ENCODE measurements at regions not wholly inside any gene's neighbourhood (a gene's known extent, or its start where the extent isn't known, plus 50 kb on each side); places are given as distances from the start of the nearest gene placed in this dataset.
"Not testable (repeated sequence)": the region's sequence is repeated elsewhere in the genome, so short reads cannot be mapped to it uniquely, and the experiment has no call there.

DNA sequence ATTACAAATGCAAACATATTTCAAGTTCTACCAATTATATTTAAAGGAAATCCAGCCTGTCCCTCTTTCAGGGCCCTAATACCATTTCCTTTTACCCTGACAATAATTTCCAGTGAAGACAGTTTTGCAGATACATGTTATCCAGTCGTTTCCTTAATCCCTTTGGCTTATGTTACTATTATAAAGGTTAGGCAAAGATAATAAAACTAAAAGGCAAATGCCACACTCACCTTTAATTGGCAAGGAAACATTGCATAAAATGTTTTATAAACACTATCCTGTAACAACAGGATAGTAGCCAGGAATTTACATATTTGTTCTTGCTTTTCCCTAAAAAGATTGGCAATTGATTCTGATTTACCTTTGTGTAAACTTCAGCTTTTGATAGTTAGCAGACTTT, 168.7 kb downstream of the AEBP2 start:
- Mint-ChIP-seq H3K9me3 (no peaks in the 10 kb centered on the region), H3K27me3 (ENCODE audit: low read depth) (no peaks in the 10 kb centered on the region), H3K4me3 (ENCODE audit: low read depth) (no peak overlapping the region), H3K36me3 (ENCODE audit: low read depth) (no peaks in the 10 kb centered on the region), H3K4me1 (ENCODE audit: low read depth) (no peaks in the 10 kb centered on the region), H3K27ac (no peak overlapping the region)
- intact Hi-C loops (cut with micrococcal nuclease) = no loop called here
- DNase-seq (ENCODE audit: low spot score) = no peak

DNA sequence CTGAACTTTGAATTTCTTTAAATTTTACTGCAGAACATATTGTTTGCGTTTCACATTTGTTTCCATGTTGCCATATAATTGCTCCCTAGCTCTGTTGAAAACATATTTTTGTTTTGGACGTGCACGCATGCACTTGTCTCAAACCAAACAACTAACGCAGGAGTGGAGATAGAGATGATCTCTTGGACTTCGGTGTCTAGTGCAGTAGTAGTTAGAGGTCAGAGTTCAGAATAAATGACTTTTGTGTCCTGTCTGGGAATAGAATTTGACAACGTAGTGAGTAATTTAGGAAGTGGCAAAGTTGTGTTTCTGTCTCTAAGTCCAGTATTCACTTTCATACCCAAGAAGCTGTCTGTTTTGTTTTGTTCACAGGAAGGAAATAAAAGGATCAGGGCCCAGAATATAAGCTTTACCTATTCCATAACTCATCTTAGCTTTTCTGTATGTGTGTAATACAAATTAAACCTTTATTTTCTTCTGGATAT, 173.8 kb downstream of the AEBP2 start:
- H3K36me3 Mint-ChIP-seq (ENCODE audit: low read depth) = no peaks in the 10 kb centered on the region
- H3K9me3 Mint-ChIP-seq = no peaks in the 10 kb centered on the region
- peaks cover 4% of the 10 kb centered on the region for H3K4me1 Mint-ChIP-seq (ENCODE audit: low read depth)
- no peak overlapping the region for H3K4me3 Mint-ChIP-seq (ENCODE audit: low read depth)
- intact Hi-C loops (cut with micrococcal nuclease) = no loop called here
- DNase-seq (ENCODE audit: low spot score) = no peak
- H3K27me3 Mint-ChIP-seq (ENCODE audit: low read depth) = no peaks in the 10 kb centered on the region
- H3K27ac Mint-ChIP-seq = no peak overlapping the region

DNA sequence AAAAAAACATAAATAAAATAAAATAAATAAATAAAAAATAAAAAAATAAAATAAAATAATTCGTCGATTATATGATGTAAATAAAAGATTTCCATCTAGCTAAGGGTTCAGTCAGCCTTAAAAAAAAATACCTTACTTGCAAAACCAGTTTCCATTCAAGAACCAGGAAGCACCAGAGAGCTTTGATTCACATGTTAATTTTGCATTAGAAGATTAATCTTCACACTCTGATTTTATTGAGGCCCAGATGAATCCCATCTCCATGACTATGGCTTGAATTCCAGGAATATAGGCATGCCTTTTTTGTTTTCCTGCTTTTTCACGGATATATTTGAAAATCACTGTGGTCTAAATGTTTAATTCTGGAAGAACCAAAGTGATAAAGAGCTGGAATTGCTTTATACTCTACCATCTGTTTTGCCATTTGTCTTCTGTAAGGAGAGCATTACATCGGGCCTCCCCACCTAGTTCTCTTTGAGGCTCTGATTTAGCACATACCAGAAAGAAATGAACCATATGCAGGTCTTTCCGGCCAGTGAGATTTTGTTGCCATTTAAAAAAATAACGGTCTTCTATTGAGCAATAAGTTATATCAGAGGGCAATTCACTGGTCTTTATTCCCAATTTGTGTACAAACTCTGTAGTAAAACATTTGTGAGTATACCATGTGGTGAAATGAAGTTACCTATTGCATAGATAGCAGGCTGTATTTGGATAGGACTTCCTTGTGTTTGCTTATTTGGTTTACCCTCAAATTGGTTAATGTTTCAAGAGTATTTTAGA, 175.5 kb downstream of the AEBP2 start:
- Mint-ChIP-seq H3K27ac (no peak overlapping the region), H3K27me3 (ENCODE audit: low read depth) (no peaks in the 10 kb centered on the region), H3K4me1 (ENCODE audit: low read depth) (peaks cover 4% of the 10 kb centered on the region), H3K36me3 (ENCODE audit: low read depth) (no peaks in the 10 kb centered on the region), H3K4me3 (ENCODE audit: low read depth) (no peak overlapping the region), H3K9me3 (no peaks in the 10 kb centered on the region)
- intact Hi-C loops (cut with micrococcal nuclease) = no loop called here
- DNase-seq (ENCODE audit: low spot score) = no peak

DNA sequence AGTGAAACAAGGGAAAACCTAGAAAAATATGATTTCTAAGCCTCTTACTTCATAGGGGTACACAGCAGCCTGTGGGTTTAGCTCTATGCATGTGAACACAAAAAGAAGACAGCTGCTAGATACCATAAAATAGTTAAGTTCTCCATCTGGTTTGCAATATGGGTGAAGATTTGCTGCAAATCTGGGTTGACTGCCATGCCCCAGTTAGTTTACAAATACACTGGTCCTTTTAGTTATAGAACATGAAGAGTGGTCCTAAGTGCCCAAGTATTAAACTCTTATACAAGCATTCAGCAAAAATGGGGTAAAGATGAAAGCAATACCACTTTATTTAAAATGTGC, 176.1 kb downstream of the AEBP2 start:
- Mint-ChIP-seq H3K27me3 (ENCODE audit: low read depth) (no peaks in the 10 kb centered on the region), H3K9me3 (no peaks in the 10 kb centered on the region), H3K4me3 (ENCODE audit: low read depth) (no peak overlapping the region), H3K4me1 (ENCODE audit: low read depth) (peaks cover 4% of the 10 kb centered on the region), H3K36me3 (ENCODE audit: low read depth) (no peaks in the 10 kb centered on the region), H3K27ac (no peak overlapping the region)
- intact Hi-C loops (cut with micrococcal nuclease) = no loop called here
- DNase-seq (ENCODE audit: low spot score) = no peak

DNA sequence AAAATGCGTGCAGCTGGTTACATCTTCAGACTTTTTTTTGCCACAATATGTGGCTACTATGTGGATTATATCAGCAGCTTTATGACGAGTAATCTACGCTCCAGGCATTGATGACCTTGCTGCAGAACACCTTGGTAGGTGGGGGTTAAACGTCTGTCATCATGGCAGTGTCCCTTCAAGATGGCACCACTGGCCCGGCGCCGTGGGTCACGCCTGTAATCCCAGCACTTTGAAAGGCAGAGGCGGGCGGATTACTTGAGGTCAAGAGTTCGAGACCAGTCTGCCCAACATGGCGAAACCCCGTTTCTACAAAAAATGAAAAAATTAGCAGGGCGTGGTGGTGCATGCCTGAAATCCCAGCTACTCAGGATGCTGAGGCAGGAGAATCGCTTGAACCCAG, 177.5 kb downstream of the AEBP2 start:
- intact Hi-C loops (cut with micrococcal nuclease) = no loop called here
- peaks cover 4% of the 10 kb centered on the region for H3K4me1 Mint-ChIP-seq (ENCODE audit: low read depth)
- H3K4me3 Mint-ChIP-seq (ENCODE audit: low read depth) = no peak overlapping the region
- no peaks in the 10 kb centered on the region for H3K36me3 Mint-ChIP-seq (ENCODE audit: low read depth)
- no peaks in the 10 kb centered on the region for H3K9me3 Mint-ChIP-seq
- H3K27ac Mint-ChIP-seq = no peak overlapping the region
- no peak for DNase-seq (ENCODE audit: low spot score)
- no peaks in the 10 kb centered on the region for H3K27me3 Mint-ChIP-seq (ENCODE audit: low read depth)

DNA sequence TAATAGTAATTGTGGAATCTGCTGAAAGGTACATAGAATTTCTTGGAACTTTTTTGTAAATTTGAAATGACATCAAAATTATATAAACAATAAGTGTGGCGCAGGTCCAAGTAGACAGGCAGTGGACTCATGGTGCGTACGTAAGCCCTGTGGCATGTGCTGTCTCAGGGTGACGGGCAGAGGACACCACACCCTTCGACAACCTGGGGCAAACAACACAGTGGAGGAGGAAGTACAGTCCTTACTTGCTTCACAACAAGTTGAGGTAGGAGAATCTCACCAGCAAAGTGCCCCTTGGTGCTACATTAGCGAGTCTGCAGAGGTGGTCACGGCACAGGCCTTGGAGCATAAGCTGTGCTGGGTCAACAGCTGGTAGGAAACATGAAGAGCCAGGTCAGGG, 180.9 kb downstream of the AEBP2 start:
- H3K27ac Mint-ChIP-seq = no peak overlapping the region
- H3K4me1 Mint-ChIP-seq (ENCODE audit: low read depth) = peaks cover 4% of the 10 kb centered on the region
- no peak for DNase-seq (ENCODE audit: low spot score)
- H3K36me3 Mint-ChIP-seq (ENCODE audit: low read depth) = no peaks in the 10 kb centered on the region
- no peaks in the 10 kb centered on the region for H3K27me3 Mint-ChIP-seq (ENCODE audit: low read depth)
- intact Hi-C loops (cut with micrococcal nuclease) = no loop called here
- no peak overlapping the region for H3K4me3 Mint-ChIP-seq (ENCODE audit: low read depth)
- no peaks in the 10 kb centered on the region for H3K9me3 Mint-ChIP-seq

DNA sequence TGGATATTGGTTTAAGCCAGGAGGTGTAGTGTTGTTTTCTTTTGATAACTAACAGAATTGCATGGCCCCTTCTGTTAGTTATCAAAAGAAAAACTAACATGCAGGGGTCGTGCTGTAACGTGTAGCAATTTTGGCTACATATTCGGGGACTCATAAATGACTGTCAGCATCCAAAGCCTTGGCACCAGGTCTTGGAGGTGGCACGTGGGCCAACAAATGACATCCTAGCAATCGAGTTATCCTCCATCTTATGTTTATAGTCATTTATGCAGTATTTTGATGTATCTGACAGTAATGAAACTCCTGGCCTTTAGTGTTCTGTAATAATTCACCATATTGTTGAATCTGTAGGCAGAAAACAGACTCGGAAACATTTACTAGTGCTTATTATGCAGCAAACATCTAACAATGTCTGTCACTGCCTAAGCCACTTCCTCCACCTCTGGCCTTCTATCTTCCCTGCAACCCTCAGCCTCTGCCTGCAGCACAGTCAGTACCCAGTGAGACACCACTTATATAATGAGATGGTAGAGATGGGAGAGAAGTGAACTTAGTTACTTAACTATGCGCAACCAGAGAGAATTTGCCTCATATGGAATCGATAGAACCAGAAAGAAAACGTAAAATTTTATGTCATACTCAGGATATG, 184.6 kb downstream of the AEBP2 start:
- Mint-ChIP-seq H3K27me3 (ENCODE audit: low read depth) (no peaks in the 10 kb centered on the region), H3K36me3 (ENCODE audit: low read depth) (no peaks in the 10 kb centered on the region), H3K27ac (no peak overlapping the region), H3K9me3 (no peaks in the 10 kb centered on the region), H3K4me1 (ENCODE audit: low read depth) (no peaks in the 10 kb centered on the region), H3K4me3 (ENCODE audit: low read depth) (no peak overlapping the region)
- DNase-seq (ENCODE audit: low spot score) = no peak
- intact Hi-C loops (cut with micrococcal nuclease) = no loop called here

DNA sequence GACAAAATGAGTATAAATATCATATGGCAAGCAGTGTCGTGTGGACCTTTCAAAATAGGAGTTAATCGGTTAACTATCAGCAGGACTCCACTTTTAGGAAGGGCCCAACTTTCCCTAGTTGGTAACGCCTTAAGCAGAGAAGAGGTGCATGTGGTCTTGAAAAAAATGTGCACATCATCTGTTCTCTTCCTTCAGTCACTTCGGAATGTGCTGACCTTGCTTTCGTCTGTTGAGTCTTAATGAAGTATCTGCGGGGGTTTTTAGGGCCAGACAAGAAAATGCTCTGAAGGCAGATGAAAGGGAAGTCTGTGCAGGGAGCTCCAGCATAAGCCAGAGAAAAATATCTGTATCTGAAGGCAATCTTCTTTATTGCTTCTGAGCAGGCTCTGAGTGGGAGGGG, 185.2 kb downstream of the AEBP2 start:
- Mint-ChIP-seq H3K9me3 (no peaks in the 10 kb centered on the region), H3K27ac (no peak overlapping the region), H3K36me3 (ENCODE audit: low read depth) (no peaks in the 10 kb centered on the region), H3K4me1 (ENCODE audit: low read depth) (no peaks in the 10 kb centered on the region), H3K4me3 (ENCODE audit: low read depth) (no peak overlapping the region), H3K27me3 (ENCODE audit: low read depth) (no peaks in the 10 kb centered on the region)
- DNase-seq (ENCODE audit: low spot score) = no peak
- intact Hi-C loops (cut with micrococcal nuclease) = no loop called here

DNA sequence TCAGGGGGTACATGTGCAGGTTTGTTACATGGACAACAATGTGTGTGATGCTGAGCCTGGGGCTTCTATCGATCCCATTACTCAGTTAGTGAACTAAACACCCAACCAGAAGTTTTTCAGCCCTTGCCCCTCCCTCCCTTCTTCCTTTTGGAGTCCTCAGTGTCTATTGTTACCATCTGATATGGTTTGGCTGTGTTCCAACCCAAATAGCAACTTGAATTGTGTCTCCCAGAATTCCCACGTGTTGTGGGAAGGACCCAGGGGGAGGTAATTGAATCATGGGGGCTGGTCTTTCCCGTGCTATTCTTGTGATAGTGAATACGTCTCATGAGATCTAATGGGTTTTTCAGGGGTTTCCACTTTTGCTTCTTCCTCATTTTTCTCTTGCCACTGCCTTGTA, 186.3 kb downstream of the AEBP2 start:
- intact Hi-C loops (cut with micrococcal nuclease); H3K27ac Mint-ChIP-seq; H3K9me3 Mint-ChIP-seq; H3K4me3 Mint-ChIP-seq (ENCODE audit: low read depth); H3K36me3 Mint-ChIP-seq (ENCODE audit: low read depth); DNase-seq (ENCODE audit: low spot score); H3K27me3 Mint-ChIP-seq (ENCODE audit: low read depth); H3K4me1 Mint-ChIP-seq (ENCODE audit: low read depth): not testable (repeated sequence)

DNA sequence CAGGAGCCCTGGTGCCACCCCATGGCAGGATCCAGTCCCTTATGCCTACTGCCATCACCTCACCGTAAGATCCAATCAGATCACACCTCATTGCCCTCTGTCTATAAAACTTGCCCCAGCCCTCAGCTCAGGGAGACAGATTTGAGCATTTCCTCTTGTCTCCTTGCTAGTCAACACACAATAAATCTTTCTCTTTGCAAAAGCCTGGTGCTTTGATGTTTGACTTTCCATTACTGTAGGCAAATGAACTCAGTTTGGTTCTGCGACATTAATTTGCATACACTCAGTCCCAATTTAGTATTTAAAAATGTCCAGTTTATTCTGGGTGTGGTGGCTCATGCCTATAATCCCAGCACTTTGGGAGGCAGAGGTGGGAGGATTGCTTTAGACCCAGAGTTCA, 188.4 kb downstream of the AEBP2 start:
- Mint-ChIP-seq H3K27ac (no peak overlapping the region), H3K27me3 (ENCODE audit: low read depth) (no peaks in the 10 kb centered on the region), H3K4me3 (ENCODE audit: low read depth) (no peak overlapping the region), H3K36me3 (ENCODE audit: low read depth) (no peaks in the 10 kb centered on the region), H3K4me1 (ENCODE audit: low read depth) (no peaks in the 10 kb centered on the region), H3K9me3 (no peaks in the 10 kb centered on the region)
- intact Hi-C loops (cut with micrococcal nuclease) = no loop called here
- no peak for DNase-seq (ENCODE audit: low spot score)

DNA sequence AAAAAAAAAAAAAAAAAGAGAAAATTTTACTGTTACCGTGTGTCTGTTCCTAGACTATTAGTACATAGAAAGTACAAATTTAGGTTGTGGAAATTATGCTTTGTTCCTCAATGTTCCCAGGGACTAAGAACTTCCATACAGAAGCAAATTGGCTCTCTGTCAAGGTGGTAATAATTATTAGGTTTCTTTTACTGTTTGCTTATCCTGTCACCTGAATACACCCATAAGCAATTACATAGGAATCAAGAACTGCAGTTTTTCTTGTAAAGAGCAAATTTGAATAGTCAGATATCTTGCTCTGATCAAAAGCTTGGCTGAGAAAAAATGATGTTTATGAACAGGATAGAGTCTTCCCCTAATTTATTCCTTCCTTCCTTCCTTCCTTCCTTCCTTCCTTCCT, 191.2 kb downstream of the AEBP2 start:
- no peaks in the 10 kb centered on the region for H3K36me3 Mint-ChIP-seq (ENCODE audit: low read depth)
- H3K4me3 Mint-ChIP-seq (ENCODE audit: low read depth) = no peak overlapping the region
- DNase-seq (ENCODE audit: low spot score) = no peak
- H3K4me1 Mint-ChIP-seq (ENCODE audit: low read depth) = no peaks in the 10 kb centered on the region
- no peaks in the 10 kb centered on the region for H3K27me3 Mint-ChIP-seq (ENCODE audit: low read depth)
- no peak overlapping the region for H3K27ac Mint-ChIP-seq
- intact Hi-C loops (cut with micrococcal nuclease) = no loop called here
- no peaks in the 10 kb centered on the region for H3K9me3 Mint-ChIP-seq

DNA sequence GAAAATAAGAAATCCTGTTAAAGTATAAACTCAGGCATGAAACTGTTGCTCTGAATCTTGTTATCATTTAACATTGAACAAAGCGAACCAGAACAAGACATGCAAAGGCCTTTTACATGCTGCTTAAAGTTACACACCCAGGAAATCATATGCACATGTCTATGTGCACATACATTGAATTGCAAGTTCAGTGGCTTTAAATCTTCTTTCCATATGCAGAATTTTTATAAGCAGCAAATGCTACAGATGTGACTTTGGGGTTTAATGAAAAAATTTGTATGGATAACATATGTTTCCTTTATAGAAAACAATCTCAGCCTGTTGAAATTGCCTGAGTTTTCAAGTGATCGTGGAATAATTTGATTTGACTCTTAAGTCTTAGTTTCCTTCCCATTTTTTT, 193.9 kb downstream of the AEBP2 start:
- H3K4me3 Mint-ChIP-seq (ENCODE audit: low read depth) = no peak overlapping the region
- no peak overlapping the region for H3K27ac Mint-ChIP-seq
- H3K36me3 Mint-ChIP-seq (ENCODE audit: low read depth) = no peaks in the 10 kb centered on the region
- no peaks in the 10 kb centered on the region for H3K9me3 Mint-ChIP-seq
- intact Hi-C loops (cut with micrococcal nuclease) = no loop called here
- H3K27me3 Mint-ChIP-seq (ENCODE audit: low read depth) = no peaks in the 10 kb centered on the region
- no peak for DNase-seq (ENCODE audit: low spot score)
- no peaks in the 10 kb centered on the region for H3K4me1 Mint-ChIP-seq (ENCODE audit: low read depth)

DNA sequence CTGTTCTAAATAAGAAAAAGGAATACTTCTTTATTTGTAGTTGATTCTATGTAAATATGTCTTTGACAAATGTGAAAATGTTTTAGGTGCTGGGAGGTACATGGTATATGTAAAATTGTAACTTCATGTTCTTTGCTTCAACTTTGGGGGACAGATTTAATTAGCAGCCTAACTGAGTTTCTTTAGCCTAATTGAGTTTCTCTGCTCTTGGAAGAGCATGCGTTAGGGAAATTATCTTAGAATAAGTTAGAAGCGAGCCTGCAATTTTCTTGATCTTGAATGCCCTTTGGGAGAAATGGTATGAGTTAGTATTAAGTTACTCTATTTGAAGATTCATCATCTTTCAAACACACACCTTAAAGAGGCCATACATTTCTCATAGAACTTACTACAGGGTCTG, 194.3 kb downstream of the AEBP2 start:
- H3K36me3 Mint-ChIP-seq (ENCODE audit: low read depth) = no peaks in the 10 kb centered on the region
- no peak overlapping the region for H3K27ac Mint-ChIP-seq
- H3K4me3 Mint-ChIP-seq (ENCODE audit: low read depth) = no peak overlapping the region
- H3K27me3 Mint-ChIP-seq (ENCODE audit: low read depth) = no peaks in the 10 kb centered on the region
- intact Hi-C loops (cut with micrococcal nuclease) = no loop called here
- H3K9me3 Mint-ChIP-seq = no peaks in the 10 kb centered on the region
- H3K4me1 Mint-ChIP-seq (ENCODE audit: low read depth) = no peaks in the 10 kb centered on the region
- no peak for DNase-seq (ENCODE audit: low spot score)
